Breast epithelium (tissue), 3 donors: ENCODE measurements at regions not wholly inside any gene's neighbourhood (a gene's known extent, or its start where the extent isn't known, plus 50 kb on each side); places are given as distances from the start of the nearest gene placed in this dataset.

Source experiments
- CTCF ChIP-seq, 3 donors: fragments of 450-650 bp; IDR thresholded peaks; one replicate each; pipeline ENCODE4 v1.5.1; 2016 to 2017; ENCODE audit warnings: antibody characterized with exemption in 3 of 3, mild to moderate bottlenecking in 3 of 3, moderate library complexity in 3 of 3
- POLR2A ChIP-seq: fragments of 450-650 bp; IDR thresholded peaks from one replicate; pipeline ENCODE4 v1.6.1; 2016; ENCODE audit warnings: antibody characterized with exemption, mild to moderate bottlenecking, moderate library complexity

GRCh38 chr16:8391257-8391656 lies 199.1 kb downstream of the TMEM114 start:
- TF ChIP-seq CTCF (IDR thresholded peaks at IDR 0.05) (no peak), POLR2A (no peak)
